ENCODE measurements at regions not wholly inside any gene's neighbourhood (a gene's known extent, or its start where the extent isn't known, plus 50 kb on each side); places are given as distances from the start of the nearest gene placed in this dataset.

DNA sequence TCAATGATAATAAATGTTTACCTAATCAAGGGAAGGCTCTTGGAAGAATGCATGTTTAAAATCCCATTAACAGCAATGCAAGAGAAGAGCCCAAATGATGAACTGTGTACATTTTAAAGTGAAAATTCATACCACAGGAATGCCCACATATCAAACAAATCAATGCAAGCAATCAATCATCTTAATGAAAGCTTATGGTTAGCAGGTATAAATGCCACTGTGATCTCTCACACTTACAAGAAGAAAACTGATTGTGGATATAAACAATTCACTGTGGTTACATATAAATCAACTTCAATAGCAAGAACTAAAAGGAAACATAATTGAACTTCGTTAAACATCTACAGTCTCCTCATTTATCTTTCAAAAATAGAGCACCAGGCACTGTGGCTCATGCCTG is 161.0 kb upstream of the RORB start:
- Mint-ChIP-seq H3K4me3 (no peak overlapping the region), H3K9me3 (ENCODE audit: insufficient read depth) (no peaks in the 10 kb centered on the region), H3K27me3 (no peaks in the 10 kb centered on the region), H3K27ac (no peak overlapping the region), H3K4me1 (peaks cover 11% of the 10 kb centered on the region)
- DNase-seq: no peak
- no peak overlapping the region for H3K9ac ChIP-seq (ENCODE audit: low read length)
- TF ChIP-seq, protein P1, sequence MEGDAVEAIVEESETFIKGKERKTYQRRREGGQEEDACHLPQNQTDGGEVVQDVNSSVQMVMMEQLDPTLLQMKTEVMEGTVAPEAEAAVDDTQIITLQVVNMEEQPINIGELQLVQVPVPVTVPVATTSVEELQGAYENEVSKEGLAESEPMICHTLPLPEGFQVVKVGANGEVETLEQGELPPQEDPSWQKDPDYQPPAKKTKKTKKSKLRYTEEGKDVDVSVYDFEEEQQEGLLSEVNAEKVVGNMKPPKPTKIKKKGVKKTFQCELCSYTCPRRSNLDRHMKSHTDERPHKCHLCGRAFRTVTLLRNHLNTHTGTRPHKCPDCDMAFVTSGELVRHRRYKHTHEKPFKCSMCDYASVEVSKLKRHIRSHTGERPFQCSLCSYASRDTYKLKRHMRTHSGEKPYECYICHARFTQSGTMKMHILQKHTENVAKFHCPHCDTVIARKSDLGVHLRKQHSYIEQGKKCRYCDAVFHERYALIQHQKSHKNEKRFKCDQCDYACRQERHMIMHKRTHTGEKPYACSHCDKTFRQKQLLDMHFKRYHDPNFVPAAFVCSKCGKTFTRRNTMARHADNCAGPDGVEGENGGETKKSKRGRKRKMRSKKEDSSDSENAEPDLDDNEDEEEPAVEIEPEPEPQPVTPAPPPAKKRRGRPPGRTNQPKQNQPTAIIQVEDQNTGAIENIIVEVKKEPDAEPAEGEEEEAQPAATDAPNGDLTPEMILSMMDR (IDR thresholded peaks at IDR 0.05): no peak
- no peak for TF ChIP-seq EZH2 (IDR thresholded peaks at IDR 0.05; ENCODE audit: borderline replicate concordance, insufficient read depth, low read depth, low read length, poor library complexity, severe bottlenecking)
- H2AFZ ChIP-seq (ENCODE audit: insufficient read depth, low read depth, low read length, poor library complexity, severe bottlenecking): no peak overlapping the region
- intact Hi-C loops (cut with micrococcal nuclease): no loop called here
- H3K27ac ChIP-seq (ENCODE audit: low read length in 2 of 2): no peak overlapping the region
- no peaks in the 10 kb centered on the region for H3K9me3 ChIP-seq (ENCODE audit: control extremely low read depth in 1 of 3, control insufficient read depth in 2 of 3, insufficient read depth in 1 of 3, low read length in 2 of 3)
- ChIA-PET CTCF (no interaction called here), POLR2A (no interaction called here)
- no peaks in the 10 kb centered on the region for H3K4me1 ChIP-seq (ENCODE audit: control insufficient read depth in 2 of 2, insufficient read depth in 2 of 2, low read length in 2 of 2)
- no peak for ATAC-seq (ENCODE audit: low read depth)
- 0% methylated on average over 1 of the region's 1 CpG for WGBS (ENCODE audit: insufficient coverage)
- H4K20me1 ChIP-seq (ENCODE audit: control insufficient read depth, insufficient read depth, low read length, poor library complexity, severe bottlenecking): no peaks in the 10 kb centered on the region
- no peak overlapping the region for H3K4me2 ChIP-seq (replicated peaks; ENCODE audit: low read depth, low read length, poor library complexity, severe bottlenecking)
- H3K4me3 ChIP-seq (ENCODE audit: control extremely low read depth in 1 of 5, extremely low read depth in 1 of 5, insufficient read depth in 1 of 5, low read depth in 2 of 5, low read length in 4 of 5): no peak overlapping the region
- H3K27me3 ChIP-seq (replicated peaks in 1 of 4; ENCODE audit: control extremely low read depth in 1 of 4, control insufficient read depth in 3 of 4, insufficient read depth in 4 of 4, low read length in 3 of 4): no peaks in the 10 kb centered on the region
- no peaks in the 10 kb centered on the region for H3K36me3 ChIP-seq (replicated peaks in 1 of 2; ENCODE audit: control extremely low read depth in 1 of 2, control insufficient read depth in 1 of 2, extremely low read depth in 1 of 2, insufficient read depth in 2 of 2, low read length in 1 of 2)
- no peaks in the 10 kb centered on the region for H3K79me2 ChIP-seq (ENCODE audit: control insufficient read depth, insufficient read depth, low read length)

GRCh38 chr9:74348777-74349176 is 148.4 kb upstream of the RORB start:
- Histone ChIP-seq H3K79me2 (ENCODE audit: control insufficient read depth, insufficient read depth, low read length) (no peaks in the 10 kb centered on the region), H3K9ac (ENCODE audit: low read length) (no peak overlapping the region), H3K9me3 (ENCODE audit: control extremely low read depth in 1 of 3, control insufficient read depth in 2 of 3, insufficient read depth in 1 of 3, low read length in 2 of 3) (no peaks in the 10 kb centered on the region), H3K27ac (ENCODE audit: low read length in 2 of 2) (no peak overlapping the region), H4K20me1 (ENCODE audit: control insufficient read depth, insufficient read depth, low read length, poor library complexity, severe bottlenecking) (no peaks in the 10 kb centered on the region), H3K4me3 (ENCODE audit: control extremely low read depth in 1 of 5, extremely low read depth in 1 of 5, insufficient read depth in 1 of 5, low read depth in 2 of 5, low read length in 4 of 5) (no peak overlapping the region), H3K4me1 (ENCODE audit: control insufficient read depth in 2 of 2, insufficient read depth in 2 of 2, low read length in 2 of 2) (no peaks in the 10 kb centered on the region), H3K4me2 (replicated peaks; ENCODE audit: low read depth, low read length, poor library complexity, severe bottlenecking) (no peak overlapping the region), H3K27me3 (replicated peaks in 1 of 4; ENCODE audit: control extremely low read depth in 1 of 4, control insufficient read depth in 3 of 4, insufficient read depth in 4 of 4, low read length in 3 of 4) (no peaks in the 10 kb centered on the region), H2AFZ (ENCODE audit: insufficient read depth, low read depth, low read length, poor library complexity, severe bottlenecking) (no peak overlapping the region), H3K36me3 (replicated peaks in 1 of 2; ENCODE audit: control extremely low read depth in 1 of 2, control insufficient read depth in 1 of 2, extremely low read depth in 1 of 2, insufficient read depth in 2 of 2, low read length in 1 of 2) (no peaks in the 10 kb centered on the region)
- Mint-ChIP-seq H3K4me1 (no peaks in the 10 kb centered on the region), H3K27ac (no peak overlapping the region), H3K9me3 (ENCODE audit: insufficient read depth) (peaks cover 3% of the 10 kb centered on the region), H3K27me3 (no peaks in the 10 kb centered on the region), H3K4me3 (no peak overlapping the region)
- no CpG with 5 or more reads among the region's 3 CpGs for WGBS (ENCODE audit: insufficient coverage)
- CTCF ChIA-PET: interaction anchor here (0.6 kb wide), 1 partner anchor 213 kb away, joined by 3 read pairs; no protein-coding TSS in a partner anchor
- ATAC-seq (ENCODE audit: low read depth): no peak
- DNase-seq: no peak
- intact Hi-C loops (cut with micrococcal nuclease): no loop called here
- TF ChIP-seq, protein P1 (IDR thresholded peaks at IDR 0.05): no peak
- no peak for TF ChIP-seq EZH2 (IDR thresholded peaks at IDR 0.05; ENCODE audit: borderline replicate concordance, insufficient read depth, low read depth, low read length, poor library complexity, severe bottlenecking)
- POLR2A ChIA-PET: no interaction called here
